ENCODE measurements at regions not wholly inside any gene's neighbourhood (a gene's known extent, or its start where the extent isn't known, plus 50 kb on each side); places are given as distances from the start of the nearest gene placed in this dataset.
"Not testable (repeated sequence)": the region's sequence is repeated elsewhere in the genome, so short reads cannot be mapped to it uniquely, and the experiment has no call there.

- no peak for ATAC-seq
- Histone ChIP-seq H3K27me3 (no peaks in the 10 kb centered on the region), H3K36me3 (no peaks in the 10 kb centered on the region), H3K4me3 (no peak overlapping the region), H3K27ac (no peak overlapping the region), H3K9me3 (no peaks in the 10 kb centered on the region), H3K4me1 (no peaks in the 10 kb centered on the region)
- intact Hi-C loops (cut with DNase I), result no loop called here
- no peak for DNase-seq
- TF ChIP-seq CTCF (IDR thresholded peaks at IDR 0.05), result no peak
These were observed 204.3 kb downstream of the SLITRK1 start for GRCh38 chr13:83677985-83678384.

- H3K36me3 ChIP-seq, result no peaks in the 10 kb centered on the region
These were observed 209.7 kb downstream of the SLITRK1 start for GRCh38 chr13:83672612-83673011.

GRCh38 chr13:83667606-83668005 is 214.7 kb downstream of the SLITRK1 start:
- H3K27ac ChIP-seq, result no peak overlapping the region
- no peak for TF ChIP-seq CTCF (IDR thresholded peaks at IDR 0.05)
- no peaks in the 10 kb centered on the region for H3K4me1 ChIP-seq
- H3K4me3 ChIP-seq, result no peak overlapping the region
- H3K27me3 ChIP-seq, result no peaks in the 10 kb centered on the region
- H3K36me3 ChIP-seq, result no peaks in the 10 kb centered on the region
- DNase-seq (no peak), ATAC-seq (no peak)
- H3K9me3 ChIP-seq, result no peaks in the 10 kb centered on the region
- intact Hi-C loops (cut with DNase I), result no loop called here

More at GRCh38 chr13:83672612-83673011, 209.7 kb downstream of the SLITRK1 start:
- no peak overlapping the region for H3K4me3 ChIP-seq
- intact Hi-C loops (cut with DNase I), result no loop called here
- no peak overlapping the region for H3K27ac ChIP-seq
- DNase-seq (no peak), ATAC-seq (no peak)
- no peak for TF ChIP-seq CTCF (IDR thresholded peaks at IDR 0.05)
- no peaks in the 10 kb centered on the region for H3K9me3 ChIP-seq
- no peaks in the 10 kb centered on the region for H3K27me3 ChIP-seq
- H3K4me1 ChIP-seq, result no peaks in the 10 kb centered on the region

- H3K4me1 ChIP-seq, result no peaks in the 10 kb centered on the region
- no peak for DNase-seq
- intact Hi-C loops (cut with DNase I), result no loop called here
These were observed 216.1 kb downstream of the SLITRK1 start for GRCh38 chr13:83666141-83666540.

GRCh38 chr13:83657281-83657680 is 225.0 kb downstream of the SLITRK1 start:
- H3K27ac ChIP-seq, result no peak overlapping the region
- H3K4me3 ChIP-seq, result no peak overlapping the region
- intact Hi-C loops (cut with DNase I), result no loop called here
- no peaks in the 10 kb centered on the region for H3K36me3 ChIP-seq
- no peak for TF ChIP-seq CTCF (IDR thresholded peaks at IDR 0.05)
- ATAC-seq, result no peak
- no peaks in the 10 kb centered on the region for H3K4me1 ChIP-seq
- H3K27me3 ChIP-seq, result no peaks in the 10 kb centered on the region
- no peak for DNase-seq
- no peaks in the 10 kb centered on the region for H3K9me3 ChIP-seq

More at GRCh38 chr13:83666141-83666540, 216.1 kb downstream of the SLITRK1 start:
- H3K27me3 ChIP-seq, result no peaks in the 10 kb centered on the region
- no peak for ATAC-seq
- no peak overlapping the region for H3K4me3 ChIP-seq
- no peaks in the 10 kb centered on the region for H3K36me3 ChIP-seq
- no peak overlapping the region for H3K27ac ChIP-seq
- H3K9me3 ChIP-seq, result no peaks in the 10 kb centered on the region
- TF ChIP-seq CTCF (IDR thresholded peaks at IDR 0.05), result no peak

- H3K36me3 ChIP-seq; ATAC-seq; intact Hi-C loops (cut with DNase I); H3K27ac ChIP-seq; H3K27me3 ChIP-seq; H3K4me3 ChIP-seq; DNase-seq; H3K4me1 ChIP-seq; H3K9me3 ChIP-seq: not testable (repeated sequence)
These were observed 239.7 kb downstream of the SLITRK1 start for GRCh38 chr13:83642617-83643016.
